ENCODE measurements at regions not wholly inside any gene's neighbourhood (a gene's known extent, or its start where the extent isn't known, plus 50 kb on each side); places are given as distances from the start of the nearest gene placed in this dataset.

- peak overlapping the region; percentile 49 to 93 (median 77) for H3K27ac Mint-ChIP-seq
- H3K4me3 Mint-ChIP-seq: no peak overlapping the region
- H3K4me1 Mint-ChIP-seq: peaks cover 51% of the 10 kb centered on the region
- TF ChIP-seq CTCF (IDR thresholded peaks at IDR 0.05; ENCODE audit: unreplicated experiment in 3 of 3): no peak
- no peaks in the 10 kb centered on the region for H3K9me3 Mint-ChIP-seq
- no peaks in the 10 kb centered on the region for H3K36me3 Mint-ChIP-seq (ENCODE audit: low read depth)
- no peaks in the 10 kb centered on the region for H3K27me3 Mint-ChIP-seq (ENCODE audit: low read depth)
These were observed 892.3 kb downstream of the LTN1 start for GRCh38 chr21:28100366-28100765.

- Mint-ChIP-seq H3K4me3 (no peak overlapping the region), H3K9me3 (no peaks in the 10 kb centered on the region), H3K27ac (peak overlapping the region; percentile 74 to 94 (median 91)), H3K4me1 (peaks cover 50% of the 10 kb centered on the region), H3K36me3 (ENCODE audit: low read depth) (no peaks in the 10 kb centered on the region), H3K27me3 (ENCODE audit: low read depth) (no peaks in the 10 kb centered on the region)
- no peak for TF ChIP-seq CTCF (IDR thresholded peaks at IDR 0.05; ENCODE audit: unreplicated experiment in 3 of 3)
These were observed 893.5 kb downstream of the LTN1 start for GRCh38 chr21:28099001-28099705.

- Mint-ChIP-seq H3K27ac (peak overlapping the region; percentile 81 to 88 (median 83)), H3K9me3 (peaks cover 33% of the 10 kb centered on the region), H3K36me3 (ENCODE audit: low read depth) (peaks cover 15% of the 10 kb centered on the region), H3K27me3 (ENCODE audit: low read depth) (no peaks in the 10 kb centered on the region), H3K4me1 (peaks cover 22% of the 10 kb centered on the region), H3K4me3 (peak overlapping the region; percentile 62 to 83 (median 68))
- TF ChIP-seq CTCF (IDR thresholded peaks at IDR 0.05; ENCODE audit: unreplicated experiment in 3 of 3): no peak
These were observed 901.2 kb downstream of the LTN1 start for GRCh38 chr21:28091466-28091865.

- Mint-ChIP-seq H3K9me3 (peaks cover 37% of the 10 kb centered on the region), H3K27me3 (ENCODE audit: low read depth) (no peaks in the 10 kb centered on the region), H3K4me3 (peak overlapping the region; percentile 66 to 83 (median 74)), H3K4me1 (peaks cover 16% of the 10 kb centered on the region), H3K27ac (peak overlapping the region; percentile 81 to 95 (median 89)), H3K36me3 (ENCODE audit: low read depth) (peaks cover 15% of the 10 kb centered on the region)
- no peak for TF ChIP-seq CTCF (IDR thresholded peaks at IDR 0.05; ENCODE audit: unreplicated experiment in 3 of 3)
These were observed 902.1 kb downstream of the LTN1 start for GRCh38 chr21:28090546-28090945.

- Mint-ChIP-seq H3K4me3 (peak overlapping the region; percentile 66 to 83 (median 74)), H3K9me3 (peaks cover 43% of the 10 kb centered on the region), H3K36me3 (ENCODE audit: low read depth) (peaks cover 15% of the 10 kb centered on the region), H3K27ac (peak overlapping the region; percentile 81 to 95 (median 89)), H3K4me1 (peaks cover 12% of the 10 kb centered on the region), H3K27me3 (ENCODE audit: low read depth) (no peaks in the 10 kb centered on the region)
- TF ChIP-seq CTCF (IDR thresholded peaks at IDR 0.05; ENCODE audit: unreplicated experiment in 3 of 3): no peak
These were observed 902.9 kb downstream of the LTN1 start for GRCh38 chr21:28089599-28090441.

Data from nephron (organoid).